Kidney (tissue), 13 donors: ENCODE measurements at regions not wholly inside any gene's neighbourhood (a gene's known extent, or its start where the extent isn't known, plus 50 kb on each side); places are given as distances from the start of the nearest gene placed in this dataset.

Experiments used
- DNase-seq, 5 donors: peaks; one replicate each; pipeline ENCODE4 v3.0.0-alpha.2; 2013 to 2020
- FAIRE-seq: peaks from 2 replicates; lab custom pipeline; 2012; peaks lifted over from hg19 to GRCh38; lab: Jason Lieb, UNC
- H3K27ac ChIP-seq, 2 donors: one replicate each; pipeline ENCODE4 v1.7.0; 2013; ENCODE audit warnings: low read depth in 2 of 2, low read length in 2 of 2, inconsistent platforms in 1 of 2
- H3K27me3 ChIP-seq: one replicate; pipeline ENCODE4 v1.7.1; 2013; ENCODE audit warnings: low read length, inconsistent platforms; ENCODE audit not compliant: control insufficient read depth, insufficient read depth
- H3K36me3 ChIP-seq, 3 donors: one replicate each; pipeline versions ENCODE4 v1.7.0 to v1.7.1; 2013; ENCODE audit warnings: low read length in 3 of 3, control low read depth in 1 of 3, inconsistent platforms in 1 of 3; ENCODE audit not compliant: insufficient read depth in 3 of 3, control insufficient read depth in 2 of 3
- H3K4me1 ChIP-seq, 3 donors: one replicate each; pipeline versions ENCODE4 v1.7.0 to v1.7.1; 2013; ENCODE audit warnings: low read length in 3 of 3, inconsistent platforms in 1 of 3, low read depth in 1 of 3; ENCODE audit not compliant: control insufficient read depth in 2 of 3, insufficient read depth in 2 of 3
- H3K4me3 ChIP-seq, 3 donors: one replicate each; pipeline versions ENCODE4 v1.7.0 to v1.8.1; 2013; ENCODE audit warnings: low read length in 3 of 3, control low read depth in 1 of 3, inconsistent platforms in 1 of 3
- H3K9ac ChIP-seq, 3 donors: one replicate each; pipeline versions ENCODE4 v1.7.0 to v1.7.1; 2013; ENCODE audit warnings: low read length in 3 of 3, control low read depth in 1 of 3, inconsistent platforms in 1 of 3
- H3K9me3 ChIP-seq, 3 donors: one replicate each; pipeline versions ENCODE4 v1.7.0 to v1.7.1; 2013; ENCODE audit warnings: low read length in 3 of 3, control low read depth in 1 of 3, inconsistent platforms in 1 of 3; ENCODE audit not compliant: control insufficient read depth in 2 of 3, insufficient read depth in 1 of 3
- intact Hi-C: fragments of 100-400 bp; cut with DNase I; formaldehyde crosslinking; loops from one replicate; pipeline ENCODE4 v1.11.1; 2022
- TF ChIP-seq, protein P1 (sequence below): IDR thresholded peaks from 3 replicates; pipeline ENCODE4 v1.5.1; 2012; ENCODE audit warnings: mild to moderate bottlenecking, moderate library complexity, borderline replicate concordance; ENCODE audit not compliant: insufficient read depth; ENCODE audit errors: extremely low read depth
- donor health status: control.
- donor health status: control.
- donor health status: control.
- donor health status: control.
- donor health status: control.
- donor health status: DM: yes; HTN: yes; CAD: no.
- donor health status: Normal renal cell carcinoma (clear cell type).

- FAIRE-seq (no peak), DNase-seq (no peak)
- TF ChIP-seq, protein P1, sequence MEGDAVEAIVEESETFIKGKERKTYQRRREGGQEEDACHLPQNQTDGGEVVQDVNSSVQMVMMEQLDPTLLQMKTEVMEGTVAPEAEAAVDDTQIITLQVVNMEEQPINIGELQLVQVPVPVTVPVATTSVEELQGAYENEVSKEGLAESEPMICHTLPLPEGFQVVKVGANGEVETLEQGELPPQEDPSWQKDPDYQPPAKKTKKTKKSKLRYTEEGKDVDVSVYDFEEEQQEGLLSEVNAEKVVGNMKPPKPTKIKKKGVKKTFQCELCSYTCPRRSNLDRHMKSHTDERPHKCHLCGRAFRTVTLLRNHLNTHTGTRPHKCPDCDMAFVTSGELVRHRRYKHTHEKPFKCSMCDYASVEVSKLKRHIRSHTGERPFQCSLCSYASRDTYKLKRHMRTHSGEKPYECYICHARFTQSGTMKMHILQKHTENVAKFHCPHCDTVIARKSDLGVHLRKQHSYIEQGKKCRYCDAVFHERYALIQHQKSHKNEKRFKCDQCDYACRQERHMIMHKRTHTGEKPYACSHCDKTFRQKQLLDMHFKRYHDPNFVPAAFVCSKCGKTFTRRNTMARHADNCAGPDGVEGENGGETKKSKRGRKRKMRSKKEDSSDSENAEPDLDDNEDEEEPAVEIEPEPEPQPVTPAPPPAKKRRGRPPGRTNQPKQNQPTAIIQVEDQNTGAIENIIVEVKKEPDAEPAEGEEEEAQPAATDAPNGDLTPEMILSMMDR, result no peak
- Histone ChIP-seq H3K4me3 (no peak overlapping the region), H3K9me3 (no peaks in the 10 kb centered on the region), H3K36me3 (no peaks in the 10 kb centered on the region), H3K4me1 (no peaks in the 10 kb centered on the region), H3K9ac (no peak overlapping the region), H3K27ac (no peak overlapping the region), H3K27me3 (no peaks in the 10 kb centered on the region)
- intact Hi-C loops, result no loop called here
Measured at GRCh38 chr4:79177388-79177787, 148.5 kb downstream of the NAA11 start.

DNA sequence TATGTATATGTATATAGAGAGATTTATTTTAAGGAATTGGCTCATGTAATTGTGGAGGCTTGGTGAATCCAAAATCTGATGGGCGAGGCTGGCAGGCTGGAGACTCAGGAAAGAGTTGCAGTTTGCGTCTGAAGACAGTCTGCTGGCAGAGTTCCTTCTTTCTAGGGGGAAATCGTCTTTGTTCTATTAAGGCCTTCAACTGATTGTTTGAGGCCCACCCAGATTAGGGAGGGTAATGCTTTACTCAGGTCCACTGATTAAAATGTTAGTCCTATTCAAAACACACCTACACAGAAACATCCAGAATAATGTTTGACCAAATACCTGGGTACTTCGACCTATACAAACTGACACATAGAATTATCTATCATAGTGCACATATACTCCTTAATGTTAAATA is 149.5 kb downstream of the NAA11 start:
- TF ChIP-seq, protein P1, result no peak
- Histone ChIP-seq H3K27me3 (no peaks in the 10 kb centered on the region), H3K9me3 (no peaks in the 10 kb centered on the region), H3K27ac (no peak overlapping the region), H3K4me3 (no peak overlapping the region), H3K9ac (no peak overlapping the region), H3K4me1 (no peaks in the 10 kb centered on the region), H3K36me3 (no peaks in the 10 kb centered on the region)
- DNase-seq, result no peak
- no peak for FAIRE-seq
- intact Hi-C loops, result no loop called here

DNA sequence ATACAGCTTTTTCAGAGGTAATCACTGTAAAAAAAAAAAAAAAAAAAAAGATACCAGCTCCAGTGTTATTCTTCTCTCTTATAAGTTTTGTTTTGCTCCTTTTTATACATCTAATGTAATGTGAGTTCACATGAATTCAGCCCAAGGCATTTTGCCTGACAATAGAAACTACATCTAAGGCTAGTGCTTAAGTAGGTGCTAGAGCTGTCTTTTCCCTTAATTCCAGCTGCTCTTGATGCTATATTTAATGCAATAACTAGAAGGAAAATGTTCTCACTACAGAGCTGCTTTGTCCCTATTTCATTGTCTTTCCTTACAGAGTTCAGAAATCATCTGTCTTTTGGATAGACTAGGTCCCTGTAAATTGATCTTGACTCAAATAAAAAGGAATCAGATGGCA is 150.1 kb downstream of the NAA11 start:
- H3K27ac ChIP-seq, result no peak overlapping the region
- intact Hi-C loops, result no loop called here
- H3K27me3 ChIP-seq, result no peaks in the 10 kb centered on the region
- no peak overlapping the region for H3K4me3 ChIP-seq
- H3K4me1 ChIP-seq, result no peaks in the 10 kb centered on the region
- H3K9me3 ChIP-seq, result no peaks in the 10 kb centered on the region
- FAIRE-seq, result no peak
- no peaks in the 10 kb centered on the region for H3K36me3 ChIP-seq
- no peak for DNase-seq
- TF ChIP-seq, protein P1, result no peak
- no peak overlapping the region for H3K9ac ChIP-seq
